Endothelial cell of umbilical vein (primary cell): ENCODE measurements at regions not wholly inside any gene's neighbourhood (a gene's known extent, or its start where the extent isn't known, plus 50 kb on each side); places are given as distances from the start of the nearest gene placed in this dataset.

ENCODE experiments used
- BruUV-seq: library from RNA; stranded (reverse); fragments of 400-500 nt; replicated peaks from 2 replicates; lab custom pipeline; 2021; lab: Mats Ljungman, UMichigan
- CTCF ChIA-PET: fragments of 300-600, 350-600 bp; sonication (Branson Sonifier 250); formaldehyde crosslinking; loops from one replicate; lab custom pipeline; 2021; ENCODE audit warnings: antibody characterized with exemption, inconsistent platforms; lab: Charles Lee
- POLR2A ChIA-PET: fragments of 300-600, 350-600 bp; sonication (Branson Sonifier 250); formaldehyde crosslinking; loops from one replicate; lab custom pipeline; 2021; ENCODE audit warnings: antibody characterized with exemption, inconsistent platforms; lab: Charles Lee
- DNase-seq: peaks from one replicate; pipeline ENCODE4 v3.0.0-alpha.2; 2011; ENCODE audit warnings: low read depth, low spot score
- FAIRE-seq: peaks from 2 replicates; lab custom pipeline; 2011; peaks lifted over from hg19 to GRCh38; lab: Jason Lieb, UNC
- H2AFZ ChIP-seq: 2 replicates; pipeline ENCODE4 v1.6.0; 2012; ENCODE audit warnings: low read depth, low read length, control low read depth, inconsistent platforms
- H3K27ac ChIP-seq: 2 replicates; pipeline ENCODE4 v1.5.1; 2011; ENCODE audit warnings: low read depth, mild to moderate bottlenecking, control low read depth, low read length, moderate library complexity; ENCODE audit not compliant: insufficient read depth
- H3K27me3 ChIP-seq, 2 experiments: 2 replicates each; pipeline versions ENCODE4 v1.6.0 to v1.6.1; 2011; ENCODE audit warnings: low read length in 2 of 2, mixed read lengths in 1 of 2; ENCODE audit not compliant: control insufficient read depth in 2 of 2, insufficient read depth in 2 of 2
- H3K36me3 ChIP-seq, 2 experiments: 2 replicates in 1 of 2; 3 replicates in 1 of 2; pipeline ENCODE4 v1.5.1; 2011; ENCODE audit warnings: low read length in 2 of 2, mild to moderate bottlenecking in 1 of 2, moderate library complexity in 1 of 2; ENCODE audit not compliant: control insufficient read depth in 2 of 2, insufficient read depth in 2 of 2; ENCODE audit errors: extremely low read depth in 1 of 2
- H3K4me1 ChIP-seq: 3 replicates; pipeline ENCODE4 v1.5.1; 2011; ENCODE audit warnings: mild to moderate bottlenecking, low read length; ENCODE audit not compliant: control insufficient read depth, insufficient read depth; ENCODE audit errors: extremely low read depth
- H3K4me2 ChIP-seq: 2 replicates; pipeline ENCODE4 v1.6.1; 2011; ENCODE audit warnings: low read length, control low read depth, mixed read lengths; ENCODE audit not compliant: insufficient read depth
- H3K4me3 ChIP-seq, 3 experiments: fragments of 200-600 bp in 1 of 3; sonication (generic), shearing (Covaris generic) in 1 of 3; replicated peaks in 1 of 3; 2 replicates each; pipeline ENCODE4 v1.5.1; 2011 to 2016; ENCODE audit warnings: control low read depth in 3 of 3, low read length in 3 of 3, mild to moderate bottlenecking in 2 of 3, inconsistent platforms in 1 of 3, low read depth in 1 of 3, moderate library complexity in 1 of 3; ENCODE audit not compliant: insufficient read depth in 1 of 3
- H3K79me2 ChIP-seq: 2 replicates; pipeline ENCODE4 v1.6.0; 2012; ENCODE audit warnings: low read length, inconsistent platforms; ENCODE audit not compliant: control insufficient read depth, insufficient read depth
- H3K9ac ChIP-seq: replicated peaks from 2 replicates; pipeline ENCODE3; 2011; ENCODE audit warnings: low read length, control low read depth; ENCODE audit not compliant: insufficient read depth; ENCODE audit errors: extremely low read depth
- H3K9me1 ChIP-seq: replicated peaks from 3 replicates; pipeline ENCODE4 v1.6.0; 2011; ENCODE audit warnings: mild to moderate bottlenecking, low read length; ENCODE audit not compliant: control insufficient read depth, insufficient read depth; ENCODE audit errors: extremely low read depth
- H3K9me3 ChIP-seq: replicated peaks from 2 replicates; pipeline ENCODE4 v1.5.1; 2012; ENCODE audit warnings: low read length, inconsistent platforms; ENCODE audit not compliant: control insufficient read depth, insufficient read depth
- H4K20me1 ChIP-seq: replicated peaks from 2 replicates; pipeline ENCODE3; 2011; ENCODE audit warnings: mild to moderate bottlenecking, low read length; ENCODE audit not compliant: control insufficient read depth, insufficient read depth; ENCODE audit errors: extremely low read depth
- EZH2 ChIP-seq: IDR thresholded peaks from 2 replicates; pipeline ENCODE4 v1.6.1; 2012; ENCODE audit warnings: borderline replicate concordance, low read depth, mild to moderate bottlenecking, moderate library complexity, low read length, inconsistent platforms; ENCODE audit not compliant: severe bottlenecking
- FOS ChIP-seq: IDR thresholded peaks from 2 replicates; pipeline ENCODE4 v1.6.1; 2011; ENCODE audit warnings: mild to moderate bottlenecking, low read length, moderate library complexity, borderline replicate concordance; ENCODE audit not compliant: insufficient read depth
- JUN ChIP-seq: IDR thresholded peaks from 2 replicates; pipeline ENCODE4 v1.6.1; 2011; ENCODE audit warnings: borderline replicate concordance, low read depth; ENCODE audit not compliant: insufficient read length, insufficient read depth
- MAX ChIP-seq: IDR thresholded peaks from 2 replicates; pipeline ENCODE4 v1.6.1; 2011; ENCODE audit not compliant: insufficient read depth, insufficient read length
- MYC ChIP-seq: IDR thresholded peaks from one replicate; pipeline ENCODE4 v1.6.1; 2011; ENCODE audit warnings: mild to moderate bottlenecking, low read depth, low read length
- POLR2A ChIP-seq: IDR thresholded peaks from 2 replicates; pipeline ENCODE4 v1.6.1; 2012; ENCODE audit warnings: low read depth, mild to moderate bottlenecking, control low read depth, low read length
- dilution Hi-C: fragments of 300-500 bp; cut with MboI; formaldehyde crosslinking; loops from one replicate; pipeline ENCODE4 v1.15.0; 2019; ENCODE audit warnings: low sequenced_read_pairs; ENCODE audit not compliant: extremely low pct_ligation_motif_present
- intact Hi-C: fragments of 100-400 bp; cut with micrococcal nuclease; formaldehyde crosslinking; loops from one replicate; pipeline ENCODE4 v1.10.0; 2022

GRCh38 chr6:14906621-14907020, 339.2 kb upstream of the JARID2 start:
- FAIRE-seq = no peak
- dilution Hi-C loops = no loop called here
- Histone ChIP-seq H3K27ac (no peak overlapping the region), H3K27me3 (no peaks in the 10 kb centered on the region), H3K4me1 (no peaks in the 10 kb centered on the region), H2AFZ (no peak overlapping the region), H3K9me3 (no peaks in the 10 kb centered on the region), H4K20me1 (no peaks in the 10 kb centered on the region), H3K4me2 (no peak overlapping the region), H3K9me1 (no peaks in the 10 kb centered on the region), H3K79me2 (no peaks in the 10 kb centered on the region), H3K36me3 (no peaks in the 10 kb centered on the region), H3K9ac (no peak overlapping the region), H3K4me3 (no peak overlapping the region)
- ChIA-PET CTCF (interaction anchor here (0.6 to 1.1 kb wide), 2 partner anchors 10 to 11 kb away, joined by 3 read pairs; no protein-coding TSS in a partner anchor), POLR2A (no interaction called here)
- DNase-seq = no peak
- TF ChIP-seq FOS (no peak), JUN (no peak)
- intact Hi-C loops = no loop called here
- no TSS peak for BruUV-seq

- Histone ChIP-seq H3K79me2 (no peaks in the 10 kb centered on the region), H3K36me3 (no peaks in the 10 kb centered on the region), H3K27me3 (no peaks in the 10 kb centered on the region), H3K27ac (no peak overlapping the region), H3K4me1 (no peaks in the 10 kb centered on the region), H4K20me1 (no peaks in the 10 kb centered on the region), H3K9me1 (no peaks in the 10 kb centered on the region), H3K4me2 (no peak overlapping the region), H2AFZ (no peak overlapping the region), H3K9me3 (no peaks in the 10 kb centered on the region), H3K9ac (no peak overlapping the region), H3K4me3 (no peak overlapping the region)
- intact Hi-C loops = no loop called here
- dilution Hi-C loops = no loop called here
- POLR2A ChIA-PET = no interaction called here
- DNase-seq (no peak), FAIRE-seq (no peak)
- BruUV-seq = no TSS peak
- CTCF ChIA-PET = no interaction called here
- no peak for TF ChIP-seq POLR2A
- no peak for TF ChIP-seq MAX
- no peak for TF ChIP-seq MYC
- TF ChIP-seq EZH2 = no peak
Observed at GRCh38 chr6:14910692-14911547, 334.9 kb upstream of the JARID2 start.
